Upper lobe of left lung (tissue), 6 donors: ENCODE measurements at regions not wholly inside any gene's neighbourhood (a gene's known extent, or its start where the extent isn't known, plus 50 kb on each side); places are given as distances from the start of the nearest gene placed in this dataset.

Experiments
- ATAC-seq, 2 donors: fragments of 200-7000 bp; cut with Tn5 transposase; one replicate each; pipeline ENCODE4 v1.9.1; 2022; ENCODE audit warnings: mild to moderate bottlenecking in 2 of 2, moderate library complexity in 2 of 2; ENCODE audit not compliant: low FRiP score in 2 of 2
- DNase-seq, 2 donors: peaks; one replicate each; pipeline ENCODE4 v3.0.0-alpha.2; 2019 to 2020
- H3K27ac ChIP-seq, 4 donors: fragments of 200-600 bp; sonication (generic); one replicate each; pipeline ENCODE4 v1.5.1; 2016 to 2019
- H3K27me3 ChIP-seq, 4 donors: fragments of 200-600 bp; sonication (generic); one replicate each; pipeline ENCODE4 v1.5.1; 2017 to 2019
- H3K36me3 ChIP-seq, 4 donors: fragments of 200-600 bp; sonication (generic); one replicate each; pipeline ENCODE4 v1.5.1; 2016 to 2019
- H3K4me1 ChIP-seq, 4 donors: fragments of 200-600 bp; sonication (generic); one replicate each; pipeline ENCODE4 v1.5.1; 2018 to 2019
- H3K4me3 ChIP-seq, 4 donors: fragments of 200-600 bp; sonication (generic); one replicate each; pipeline ENCODE4 v1.5.1; 2017 to 2019; ENCODE audit warnings: mild to moderate bottlenecking in 2 of 4, moderate library complexity in 1 of 4
- H3K9me3 ChIP-seq, 4 donors: fragments of 200-600 bp; sonication (generic); one replicate each; pipeline ENCODE4 v1.5.1; 2018 to 2019
- EP300 ChIP-seq, 4 donors: sonication (generic); formaldehyde crosslinking; IDR thresholded peaks; one replicate each; pipeline ENCODE4 v1.5.1; 2017; ENCODE audit warnings: antibody characterized with exemption in 4 of 4, control low read depth in 2 of 4
- POLR2A ChIP-seq, 4 donors: fragments of 450-650 bp; IDR thresholded peaks; one replicate each; pipeline ENCODE4 v1.5.1; 2016 to 2017; ENCODE audit warnings: antibody characterized with exemption in 4 of 4, mild to moderate bottlenecking in 2 of 4
- POLR2AphosphoS5 ChIP-seq, 2 donors: sonication (generic); formaldehyde crosslinking; IDR thresholded peaks; one replicate each; pipeline ENCODE4 v1.5.1; 2017; ENCODE audit warnings: antibody characterized with exemption in 2 of 2
- WGBS, 2 donors: methylation state at CpG; one replicate each; pipeline ENCODE4 v1.1.5; 2017 to 2018; 5-methylcytosine and 5-hydroxymethylcytosine counted together
- TF ChIP-seq, protein P1 (sequence below), 6 experiments: fragments of 450-650 bp in 4 of 6; fragments of 200-600 bp in 2 of 6; sonication (generic) in 2 of 6; IDR thresholded peaks; one replicate each; pipeline ENCODE4 v1.5.1; 2016 to 2019; ENCODE audit warnings: antibody characterized with exemption in 6 of 6
- donor health status: DM: no; HTN: no; CAD: no; lungs with moderate emphysema.
- donor health status: DM: no; HTN: yes; CAD: no; lungs with severe emphysema.

DNA sequence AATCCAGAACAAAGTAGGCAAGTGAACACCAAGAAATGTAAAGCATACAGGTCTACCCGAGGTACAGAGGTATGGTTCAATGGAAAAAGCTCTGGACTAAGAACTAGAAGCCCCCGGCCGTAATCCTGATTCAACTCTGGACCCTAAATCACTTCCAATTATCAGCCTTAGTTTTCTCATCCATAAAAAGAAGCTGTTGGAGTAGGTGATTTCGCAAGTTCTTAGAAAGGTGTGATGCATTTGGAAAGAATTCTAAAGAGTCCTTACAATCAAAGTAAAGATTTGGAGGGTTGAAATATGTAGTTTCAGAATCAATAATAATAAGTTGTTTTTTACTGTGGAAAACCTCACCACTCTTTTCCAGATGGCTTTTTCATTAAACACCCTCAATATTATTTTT, 622.1 kb upstream of the ID2 start:
- H3K4me1 ChIP-seq, result peaks cover 0 to 12% (median 4%) of the 10 kb centered on the region in 4 donors
- H3K27ac ChIP-seq, result no peak overlapping the region
- H3K36me3 ChIP-seq, result no peaks in the 10 kb centered on the region
- no peak overlapping the region for H3K4me3 ChIP-seq
- TF ChIP-seq EP300 (IDR thresholded peaks at IDR 0.05) (no peak), POLR2AphosphoS5 (IDR thresholded peaks at IDR 0.05) (no peak), POLR2A (IDR thresholded peaks at IDR 0.05) (no peak)
- TF ChIP-seq, protein P1, sequence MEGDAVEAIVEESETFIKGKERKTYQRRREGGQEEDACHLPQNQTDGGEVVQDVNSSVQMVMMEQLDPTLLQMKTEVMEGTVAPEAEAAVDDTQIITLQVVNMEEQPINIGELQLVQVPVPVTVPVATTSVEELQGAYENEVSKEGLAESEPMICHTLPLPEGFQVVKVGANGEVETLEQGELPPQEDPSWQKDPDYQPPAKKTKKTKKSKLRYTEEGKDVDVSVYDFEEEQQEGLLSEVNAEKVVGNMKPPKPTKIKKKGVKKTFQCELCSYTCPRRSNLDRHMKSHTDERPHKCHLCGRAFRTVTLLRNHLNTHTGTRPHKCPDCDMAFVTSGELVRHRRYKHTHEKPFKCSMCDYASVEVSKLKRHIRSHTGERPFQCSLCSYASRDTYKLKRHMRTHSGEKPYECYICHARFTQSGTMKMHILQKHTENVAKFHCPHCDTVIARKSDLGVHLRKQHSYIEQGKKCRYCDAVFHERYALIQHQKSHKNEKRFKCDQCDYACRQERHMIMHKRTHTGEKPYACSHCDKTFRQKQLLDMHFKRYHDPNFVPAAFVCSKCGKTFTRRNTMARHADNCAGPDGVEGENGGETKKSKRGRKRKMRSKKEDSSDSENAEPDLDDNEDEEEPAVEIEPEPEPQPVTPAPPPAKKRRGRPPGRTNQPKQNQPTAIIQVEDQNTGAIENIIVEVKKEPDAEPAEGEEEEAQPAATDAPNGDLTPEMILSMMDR (IDR thresholded peaks at IDR 0.05), result no peak
- no peak for DNase-seq
- ATAC-seq, result no peak
- H3K9me3 ChIP-seq, result no peaks in the 10 kb centered on the region
- WGBS, 2 donors, result 63 to 77% methylated on average over 4 of the region's 4 CpGs
- H3K27me3 ChIP-seq, result no peaks in the 10 kb centered on the region

- TF ChIP-seq POLR2AphosphoS5 (IDR thresholded peaks at IDR 0.05) (no peak), POLR2A (IDR thresholded peaks at IDR 0.05) (no peak), EP300 (IDR thresholded peaks at IDR 0.05) (no peak)
- TF ChIP-seq, protein P1 (IDR thresholded peaks at IDR 0.05), result no peak
- DNase-seq (no peak), ATAC-seq (no peak)
- 76 to 84% methylated on average over 9 of the region's 9 CpGs for WGBS, 2 donors
- Histone ChIP-seq H3K36me3 (no peaks in the 10 kb centered on the region), H3K4me3 (no peak overlapping the region), H3K27me3 (no peaks in the 10 kb centered on the region), H3K27ac (no peak overlapping the region), H3K9me3 (no peaks in the 10 kb centered on the region), H3K4me1 (peaks cover 0 to 12% (median 4%) of the 10 kb centered on the region in 4 donors)
Measured at GRCh38 chr2:8061219-8061618, 620.6 kb upstream of the ID2 start.

DNA sequence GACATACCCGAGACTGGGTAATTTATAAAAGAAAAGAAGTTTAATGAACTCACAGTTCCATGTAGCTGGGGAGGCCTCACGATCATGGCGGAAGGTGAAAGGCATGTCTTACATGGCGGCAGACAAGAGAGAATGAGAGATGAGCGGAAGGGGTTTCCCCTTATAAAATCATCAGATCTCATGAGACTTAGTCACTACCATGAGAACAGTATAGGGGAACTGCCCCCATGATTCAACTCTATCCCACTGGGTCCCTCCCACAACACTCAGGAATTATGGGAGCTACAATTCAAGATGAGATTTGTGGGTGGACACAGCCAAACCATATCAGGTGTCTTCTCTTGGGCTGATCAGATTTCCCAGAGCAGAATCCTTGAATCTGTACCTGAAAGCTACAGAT, 617.3 kb upstream of the ID2 start:
- WGBS, 2 donors, result 89 to 95% methylated on average over 5 of the region's 5 CpGs

DNA sequence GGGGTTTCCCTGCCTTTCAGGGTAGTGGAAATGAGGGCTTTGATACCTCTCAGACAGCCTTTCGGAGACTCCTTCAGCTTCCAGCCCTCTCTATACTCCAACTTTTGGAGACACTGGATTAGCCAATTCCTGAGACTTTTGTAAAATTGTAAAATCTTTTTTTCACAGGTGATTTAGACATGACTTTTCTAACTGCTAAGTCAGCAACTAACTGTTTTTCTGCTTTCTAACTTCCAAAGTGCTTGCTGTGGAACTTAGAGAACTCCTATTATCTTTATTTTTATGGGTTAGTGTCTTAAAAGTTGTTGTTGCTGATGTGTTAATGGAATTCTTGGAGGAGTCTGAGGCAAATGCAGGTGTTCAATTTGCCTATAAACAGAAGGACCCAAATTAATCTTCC, 616.7 kb upstream of the ID2 start:
- no peak for ATAC-seq
- Histone ChIP-seq H3K4me1 (no peaks in the 10 kb centered on the region), H3K27me3 (no peaks in the 10 kb centered on the region), H3K4me3 (no peak overlapping the region), H3K27ac (no peak overlapping the region), H3K9me3 (no peaks in the 10 kb centered on the region), H3K36me3 (no peaks in the 10 kb centered on the region)
- no peak for DNase-seq
- TF ChIP-seq POLR2AphosphoS5 (IDR thresholded peaks at IDR 0.05), result no peak
- TF ChIP-seq, protein P1 (IDR thresholded peaks at IDR 0.05), result no peak
- TF ChIP-seq EP300 (IDR thresholded peaks at IDR 0.05), result no peak
- TF ChIP-seq POLR2A (IDR thresholded peaks at IDR 0.05), result no peak
- WGBS, 2 donors, result 97% methylated on average over 1 of the region's 1 CpG

More for the DNA sequence above, 617.3 kb upstream of the ID2 start:
- no peak overlapping the region for H3K4me3 ChIP-seq
- no peaks in the 10 kb centered on the region for H3K4me1 ChIP-seq
- no peaks in the 10 kb centered on the region for H3K9me3 ChIP-seq
- no peak for TF ChIP-seq EP300 (IDR thresholded peaks at IDR 0.05)
- no peak for TF ChIP-seq POLR2AphosphoS5 (IDR thresholded peaks at IDR 0.05)
- TF ChIP-seq POLR2A (IDR thresholded peaks at IDR 0.05), result no peak
- TF ChIP-seq, protein P1 (IDR thresholded peaks at IDR 0.05), result no peak
- H3K36me3 ChIP-seq, result no peaks in the 10 kb centered on the region
- H3K27me3 ChIP-seq, result no peaks in the 10 kb centered on the region
- H3K27ac ChIP-seq, result no peak overlapping the region
- no peak for DNase-seq
- ATAC-seq, result no peak

DNA sequence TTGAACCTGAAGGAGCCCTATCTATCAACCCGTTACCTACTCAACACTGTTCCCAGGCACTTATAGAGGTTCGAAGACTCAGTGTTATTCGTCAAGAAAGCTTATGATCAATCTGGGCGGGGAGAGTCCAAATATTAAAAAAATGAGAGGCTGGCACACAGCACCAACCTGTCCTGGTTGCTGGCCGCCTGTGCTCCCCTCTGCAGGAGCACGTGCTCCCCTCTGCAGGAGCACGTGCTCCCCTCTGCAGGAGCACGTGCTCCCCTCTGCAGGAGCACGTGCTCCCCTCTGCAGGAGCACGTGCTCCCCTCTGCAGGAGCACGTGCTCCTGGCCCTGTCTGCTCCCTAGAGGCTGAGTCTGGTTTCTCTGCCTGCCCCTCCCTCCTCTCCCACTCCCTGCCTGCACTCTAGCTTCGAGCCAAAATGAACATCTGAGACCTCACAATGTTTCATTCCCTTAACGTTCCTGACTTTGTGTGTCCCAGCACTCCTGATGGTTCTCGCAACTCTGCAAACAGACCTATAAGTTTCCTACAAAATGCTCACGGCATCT, 614.0 kb upstream of the ID2 start:
- ATAC-seq (no peak), DNase-seq (no peak)
- H3K27me3 ChIP-seq, result no peaks in the 10 kb centered on the region
- WGBS, 2 donors, result 81 to 83% methylated on average over 15 of the region's 15 CpGs
- H3K4me1 ChIP-seq, result no peaks in the 10 kb centered on the region
- no peak overlapping the region for H3K27ac ChIP-seq
- TF ChIP-seq POLR2A (IDR thresholded peaks at IDR 0.05), result no peak
- no peak for TF ChIP-seq EP300 (IDR thresholded peaks at IDR 0.05)
- TF ChIP-seq, protein P1 (IDR thresholded peaks at IDR 0.05), result no peak
- TF ChIP-seq POLR2AphosphoS5 (IDR thresholded peaks at IDR 0.05), result no peak
- no peaks in the 10 kb centered on the region for H3K36me3 ChIP-seq
- H3K4me3 ChIP-seq, result no peak overlapping the region
- H3K9me3 ChIP-seq, result no peaks in the 10 kb centered on the region
